ENCODE measurements at regions not wholly inside any gene's neighbourhood (a gene's known extent, or its start where the extent isn't known, plus 50 kb on each side); places are given as distances from the start of the nearest gene placed in this dataset.

DNA sequence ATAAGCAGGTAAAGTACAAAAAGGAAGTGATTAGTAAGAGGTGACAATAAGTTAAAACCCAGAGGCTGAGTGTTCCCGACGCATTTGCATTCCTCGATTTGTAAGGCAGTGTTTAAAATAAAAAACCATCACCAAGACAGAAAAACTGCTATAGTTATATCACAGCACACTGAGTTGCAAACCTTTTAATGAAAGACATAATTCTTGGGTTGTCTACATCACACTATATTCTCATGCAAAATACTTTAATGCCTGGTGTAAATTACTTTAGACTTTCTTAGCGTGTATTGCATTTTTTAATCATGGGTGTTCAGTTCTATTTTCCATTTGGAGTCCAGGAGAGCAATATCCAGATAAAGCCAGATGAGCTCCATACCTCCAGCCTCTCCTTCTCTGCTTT, 458.5 kb downstream of the MTX2 start:
- H3K27ac ChIP-seq = no peak overlapping the region

DNA sequence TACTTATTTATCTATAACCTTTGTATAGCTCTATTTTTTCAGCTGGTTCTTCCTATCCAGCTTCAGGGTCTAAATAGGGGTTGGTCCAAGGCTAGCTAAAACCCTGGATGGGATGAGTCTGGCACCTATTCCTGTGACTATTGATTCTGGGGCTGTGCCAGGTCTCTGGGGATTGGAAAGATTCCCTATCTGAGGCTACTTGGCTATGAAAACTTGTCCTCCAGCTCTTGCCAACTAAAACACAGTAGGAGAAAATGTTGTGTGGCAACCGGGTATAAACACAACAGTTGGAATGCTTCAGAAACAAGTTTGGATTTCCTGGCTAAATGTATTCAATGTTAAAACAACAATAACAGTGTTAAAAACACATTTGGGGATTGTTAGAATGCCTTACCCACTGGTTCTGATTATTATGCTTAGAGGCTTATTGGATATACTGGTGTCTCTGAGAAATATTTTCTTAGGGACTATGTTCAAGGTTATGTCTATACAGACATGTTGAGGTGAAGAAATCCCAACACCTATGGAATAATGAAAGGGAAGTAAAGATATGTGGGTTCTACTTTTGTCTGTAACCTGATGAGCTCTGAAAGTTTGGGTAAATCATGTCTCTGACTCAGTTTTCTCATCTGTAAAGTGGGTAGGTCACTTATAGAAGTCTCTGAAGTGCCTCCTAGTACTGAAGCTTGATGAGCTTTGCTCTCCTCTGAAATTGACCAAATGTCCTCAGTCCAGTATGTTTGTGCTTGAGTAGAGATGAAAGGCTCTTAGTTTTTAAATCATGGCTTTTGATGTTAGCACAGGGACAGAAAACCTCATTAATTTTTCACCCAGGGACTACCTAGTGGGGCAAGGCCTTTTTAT, 460.7 kb downstream of the MTX2 start:
- no peak for TF ChIP-seq POLR2AphosphoS5 (IDR thresholded peaks at IDR 0.05; ENCODE audit: borderline replicate concordance, low read depth, low read length)
- no peak for TF ChIP-seq EZH2 (IDR thresholded peaks at IDR 0.05)
- TF ChIP-seq FOXP2 (optimal IDR thresholded peaks at IDR 0.05; ENCODE audit: control extremely low read depth, extremely low read length, insufficient read depth) = no peak
- no peaks in the 10 kb centered on the region for H3K9me3 ChIP-seq (ENCODE audit: low read depth, low read length)
- H3K4me3 ChIP-seq = no peak overlapping the region
- DNase-seq (ENCODE audit: low read depth, low spot score) = no peak
- no peak overlapping the region for H3K9ac ChIP-seq (ENCODE audit: insufficient read length)
- H3K36me3 ChIP-seq (ENCODE audit: insufficient read depth, low read length) = no peaks in the 10 kb centered on the region
- H3K27ac ChIP-seq = no peak overlapping the region

More for the DNA sequence above, 458.5 kb downstream of the MTX2 start:
- no peaks in the 10 kb centered on the region for H3K9me3 ChIP-seq (ENCODE audit: low read depth, low read length)
- no peaks in the 10 kb centered on the region for H3K36me3 ChIP-seq (ENCODE audit: insufficient read depth, low read length)
- no peak for TF ChIP-seq POLR2AphosphoS5 (IDR thresholded peaks at IDR 0.05; ENCODE audit: borderline replicate concordance, low read depth, low read length)
- TF ChIP-seq FOXP2 (optimal IDR thresholded peaks at IDR 0.05; ENCODE audit: control extremely low read depth, extremely low read length, insufficient read depth) = no peak
- TF ChIP-seq EZH2 (IDR thresholded peaks at IDR 0.05) = no peak
- no peak for DNase-seq (ENCODE audit: low read depth, low spot score)
- no peak overlapping the region for H3K9ac ChIP-seq (ENCODE audit: insufficient read length)
- no peak overlapping the region for H3K4me3 ChIP-seq

DNA sequence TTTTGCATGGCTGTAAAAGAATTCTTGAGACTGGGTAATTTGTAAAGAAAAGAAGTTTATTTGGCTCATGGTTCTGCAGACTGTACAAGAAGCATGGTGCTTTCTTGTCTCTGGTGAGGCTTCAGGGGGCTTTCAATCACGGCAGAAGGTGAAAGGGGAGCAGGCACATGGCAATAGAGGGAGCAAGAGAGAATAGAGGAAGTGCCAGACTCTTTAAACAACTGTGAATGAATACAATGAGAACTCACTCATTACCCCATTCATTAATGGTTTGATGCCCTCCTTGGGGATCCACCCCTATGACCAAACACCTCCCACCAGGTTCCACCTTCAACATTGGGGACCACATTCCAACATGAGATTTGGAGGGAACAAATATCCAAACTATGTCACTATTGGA, 463.5 kb downstream of the MTX2 start:
- H3K4me3 ChIP-seq = no peak overlapping the region
- TF ChIP-seq FOXP2 (optimal IDR thresholded peaks at IDR 0.05; ENCODE audit: control extremely low read depth, extremely low read length, insufficient read depth) (no peak), EZH2 (IDR thresholded peaks at IDR 0.05) (no peak), POLR2AphosphoS5 (IDR thresholded peaks at IDR 0.05; ENCODE audit: borderline replicate concordance, low read depth, low read length) (no peak)
- no peaks in the 10 kb centered on the region for H3K36me3 ChIP-seq (ENCODE audit: insufficient read depth, low read length)
- no peaks in the 10 kb centered on the region for H3K9me3 ChIP-seq (ENCODE audit: low read depth, low read length)
- no peak overlapping the region for H3K27ac ChIP-seq
- no peak for DNase-seq (ENCODE audit: low read depth, low spot score)
- no peak overlapping the region for H3K9ac ChIP-seq (ENCODE audit: insufficient read length)

DNA sequence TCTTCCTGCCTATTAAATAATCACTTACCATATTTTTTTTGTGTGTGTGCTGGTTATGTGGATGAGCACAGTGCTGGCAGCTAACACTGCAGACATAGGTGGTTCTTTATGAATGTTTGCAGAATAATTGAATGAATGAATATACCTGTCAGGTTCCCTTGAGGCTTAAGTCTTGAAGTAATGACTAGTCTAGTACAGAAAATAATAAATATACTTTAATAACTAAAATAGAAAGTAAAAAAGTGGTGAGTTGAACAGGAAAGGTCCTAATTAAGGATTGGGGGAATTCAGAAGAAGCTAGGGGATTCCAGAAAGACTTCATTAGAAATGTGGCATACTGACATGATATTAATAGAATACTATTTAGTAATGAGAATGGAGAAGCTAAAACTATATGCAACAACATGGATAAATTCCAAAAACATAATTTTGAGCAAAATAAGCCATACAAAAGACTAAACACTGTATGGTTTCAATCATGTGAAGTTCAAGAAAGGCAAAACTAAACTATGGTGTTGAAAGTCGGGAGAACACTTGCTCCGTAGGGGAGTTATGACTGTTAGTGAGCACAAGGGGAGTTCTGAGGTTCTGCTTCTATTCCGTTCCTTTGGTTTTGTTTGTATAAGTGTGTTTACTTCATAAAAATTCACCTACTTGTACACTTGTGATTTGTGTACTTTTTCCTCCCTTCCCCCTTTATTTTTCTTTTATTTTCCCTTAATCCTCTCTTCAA, 464.6 kb downstream of the MTX2 start:
- TF ChIP-seq POLR2AphosphoS5 (IDR thresholded peaks at IDR 0.05; ENCODE audit: borderline replicate concordance, low read depth, low read length) (no peak), FOXP2 (optimal IDR thresholded peaks at IDR 0.05; ENCODE audit: control extremely low read depth, extremely low read length, insufficient read depth) (no peak), EZH2 (IDR thresholded peaks at IDR 0.05) (no peak)
- H3K4me3 ChIP-seq = no peak overlapping the region

DNA sequence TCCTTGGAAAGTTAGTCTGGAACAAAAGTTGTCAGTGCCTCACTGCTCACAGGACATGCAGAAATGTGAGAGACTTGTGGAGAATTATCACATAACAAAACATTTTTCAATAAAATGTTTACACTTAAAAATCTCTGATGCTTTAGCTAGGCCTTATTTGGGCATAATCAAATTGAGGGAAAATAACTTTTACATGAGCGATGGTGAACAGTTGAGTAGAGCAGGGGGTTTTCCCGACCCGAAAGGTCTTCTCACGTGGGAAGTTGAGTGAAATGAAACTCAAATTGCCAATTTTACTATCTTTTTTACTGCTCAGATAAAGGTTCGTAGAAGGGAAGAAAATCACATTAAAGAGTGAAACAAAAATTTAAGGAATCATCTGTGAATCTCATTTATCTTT, 465.6 kb downstream of the MTX2 start:
- Histone ChIP-seq H3K4me3 (no peak overlapping the region), H3K9me3 (ENCODE audit: low read depth, low read length) (no peaks in the 10 kb centered on the region), H3K9ac (ENCODE audit: insufficient read length) (no peak overlapping the region), H3K36me3 (ENCODE audit: insufficient read depth, low read length) (no peaks in the 10 kb centered on the region), H3K27ac (no peak overlapping the region)
- TF ChIP-seq FOXP2 (optimal IDR thresholded peaks at IDR 0.05; ENCODE audit: control extremely low read depth, extremely low read length, insufficient read depth) (no peak), EZH2 (IDR thresholded peaks at IDR 0.05) (no peak), POLR2AphosphoS5 (IDR thresholded peaks at IDR 0.05; ENCODE audit: borderline replicate concordance, low read depth, low read length) (no peak)
- no peak for DNase-seq (ENCODE audit: low read depth, low spot score)

More for the DNA sequence above, 464.6 kb downstream of the MTX2 start:
- H3K9me3 ChIP-seq (ENCODE audit: low read depth, low read length) = no peaks in the 10 kb centered on the region
- DNase-seq (ENCODE audit: low read depth, low spot score) = no peak
- no peak overlapping the region for H3K27ac ChIP-seq
- no peaks in the 10 kb centered on the region for H3K36me3 ChIP-seq (ENCODE audit: insufficient read depth, low read length)
- no peak overlapping the region for H3K9ac ChIP-seq (ENCODE audit: insufficient read length)

DNA sequence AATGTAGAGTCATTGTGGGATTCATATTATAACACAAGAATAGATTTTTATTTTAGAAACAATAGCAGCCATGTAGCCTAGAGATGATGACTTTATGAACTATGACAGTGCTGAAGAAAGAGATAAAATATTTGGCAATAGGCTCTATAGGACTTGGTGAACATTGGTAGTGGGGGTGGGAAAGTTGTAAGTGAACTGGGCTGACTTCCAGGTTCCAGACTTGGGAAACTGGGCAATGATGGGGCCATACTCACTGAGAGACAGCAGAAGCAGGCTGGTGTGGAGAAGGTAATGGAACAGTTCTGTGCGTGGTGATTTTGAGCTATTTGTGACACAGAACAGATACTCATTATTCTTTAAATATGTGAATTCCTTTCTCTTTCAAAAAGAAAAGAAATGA, 470.3 kb upstream of the HNRNPA3 start:
- TF ChIP-seq POLR2AphosphoS5 (IDR thresholded peaks at IDR 0.05; ENCODE audit: borderline replicate concordance, low read depth, low read length) (no peak), FOXP2 (optimal IDR thresholded peaks at IDR 0.05; ENCODE audit: control extremely low read depth, extremely low read length, insufficient read depth) (no peak), EZH2 (IDR thresholded peaks at IDR 0.05) (no peak)
- no peak overlapping the region for H3K27ac ChIP-seq

DNA sequence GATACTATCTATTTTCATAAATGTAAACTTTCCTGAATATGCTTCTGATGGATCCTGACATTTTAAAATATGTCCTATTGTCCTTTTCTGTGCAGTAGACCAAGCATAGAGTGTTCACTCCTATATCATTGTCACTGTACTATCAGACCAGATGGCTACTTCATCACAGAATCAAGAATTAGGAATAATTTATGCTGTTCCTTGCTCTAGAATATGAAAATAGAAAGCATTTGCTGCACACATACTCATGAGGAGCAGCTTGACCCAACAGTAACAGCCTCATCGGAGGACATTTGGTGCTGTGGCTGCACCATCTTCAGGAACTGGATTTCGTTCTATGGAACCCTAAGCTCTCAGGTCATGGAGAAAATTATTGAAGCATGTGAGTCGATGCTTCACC, 468.9 kb upstream of the HNRNPA3 start:
- Histone ChIP-seq H3K9ac (ENCODE audit: insufficient read length) (no peak overlapping the region), H3K4me3 (no peak overlapping the region), H3K36me3 (ENCODE audit: insufficient read depth, low read length) (no peaks in the 10 kb centered on the region), H3K9me3 (ENCODE audit: low read depth, low read length) (no peaks in the 10 kb centered on the region), H3K27ac (no peak overlapping the region)
- TF ChIP-seq EZH2 (IDR thresholded peaks at IDR 0.05) = no peak
- TF ChIP-seq FOXP2 (optimal IDR thresholded peaks at IDR 0.05; ENCODE audit: control extremely low read depth, extremely low read length, insufficient read depth) = no peak
- no peak for TF ChIP-seq POLR2AphosphoS5 (IDR thresholded peaks at IDR 0.05; ENCODE audit: borderline replicate concordance, low read depth, low read length)
- no peak for DNase-seq (ENCODE audit: low read depth, low spot score)

More for the DNA sequence above, 470.3 kb upstream of the HNRNPA3 start:
- no peak for DNase-seq (ENCODE audit: low read depth, low spot score)
- no peaks in the 10 kb centered on the region for H3K9me3 ChIP-seq (ENCODE audit: low read depth, low read length)
- H3K9ac ChIP-seq (ENCODE audit: insufficient read length) = no peak overlapping the region
- no peaks in the 10 kb centered on the region for H3K36me3 ChIP-seq (ENCODE audit: insufficient read depth, low read length)
- no peak overlapping the region for H3K4me3 ChIP-seq

DNA sequence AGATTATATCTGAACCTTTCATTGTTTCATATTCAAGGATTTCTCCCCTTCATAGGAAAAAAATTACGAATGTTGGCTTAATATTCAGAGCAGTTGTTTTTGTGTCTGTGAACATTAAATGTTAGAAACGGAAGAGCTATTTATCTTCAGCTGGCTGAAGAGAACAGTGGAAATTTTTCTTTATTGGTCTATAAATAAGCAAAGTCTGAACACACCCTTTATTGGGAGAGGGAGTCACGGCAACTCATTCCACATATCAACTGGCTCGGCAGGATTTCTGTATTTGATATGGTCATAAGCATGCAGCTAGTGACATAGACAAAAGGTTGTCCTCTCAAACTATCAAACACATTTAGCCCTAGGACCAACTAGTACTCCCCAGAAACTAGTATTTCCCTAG, 468.4 kb upstream of the HNRNPA3 start:
- Histone ChIP-seq H3K4me3 (peak overlapping the region; percentile 3; the same call in 1 of the 2 replicates), H3K36me3 (ENCODE audit: insufficient read depth, low read length) (no peaks in the 10 kb centered on the region), H3K27ac (no peak overlapping the region), H3K9me3 (ENCODE audit: low read depth, low read length) (no peaks in the 10 kb centered on the region), H3K9ac (ENCODE audit: insufficient read length) (no peak overlapping the region)
- DNase-seq (ENCODE audit: low read depth, low spot score) = no peak
- no peak for TF ChIP-seq FOXP2 (optimal IDR thresholded peaks at IDR 0.05; ENCODE audit: control extremely low read depth, extremely low read length, insufficient read depth)
- no peak for TF ChIP-seq EZH2 (IDR thresholded peaks at IDR 0.05)
